ENCODE measurements at regions not wholly inside any gene's neighbourhood (a gene's known extent, or its start where the extent isn't known, plus 50 kb on each side); places are given as distances from the start of the nearest gene placed in this dataset.
"Not testable (repeated sequence)": the region's sequence is repeated elsewhere in the genome, so short reads cannot be mapped to it uniquely, and the experiment has no call there.

- ATAC-seq (ENCODE audit: low read depth in 2 of 2): no peak
- H3K27me3 Mint-ChIP-seq: peaks cover 19% of the 10 kb centered on the region
- Histone ChIP-seq H3K27ac (ENCODE audit: insufficient read depth, low read length, poor library complexity, severe bottlenecking) (no peak overlapping the region), H3K4me3 (ENCODE audit: low read depth, low read length) (no peak overlapping the region), H3K9me3 (ENCODE audit: control insufficient read depth in 2 of 2, low read length in 2 of 2) (no peaks in the 10 kb centered on the region), H3K36me3 (ENCODE audit: control insufficient read depth, insufficient read depth, low read length) (no peaks in the 10 kb centered on the region), H3K27me3 (ENCODE audit: control insufficient read depth, insufficient read depth, low read length) (no peaks in the 10 kb centered on the region), H3K4me1 (ENCODE audit: control insufficient read depth, insufficient read depth, low read length, poor library complexity, severe bottlenecking) (no peaks in the 10 kb centered on the region)
- H3K9me3 Mint-ChIP-seq: peaks cover 0 to 2% (median 0%) of the 10 kb centered on the region in 7 donors
- H3K4me1 Mint-ChIP-seq: no peaks in the 10 kb centered on the region
- DNase-seq: no peak
- H3K27ac Mint-ChIP-seq: no peak overlapping the region
- H3K36me3 Mint-ChIP-seq: no peaks in the 10 kb centered on the region
- H3K4me3 Mint-ChIP-seq: no peak overlapping the region
Observed at GRCh38 chr3:53426918-53427317, 67.5 kb upstream of the CACNA1D start.

- Histone ChIP-seq H3K4me3 (ENCODE audit: low read depth, low read length) (no peak overlapping the region), H3K27ac (ENCODE audit: insufficient read depth, low read length, poor library complexity, severe bottlenecking) (no peak overlapping the region), H3K27me3 (ENCODE audit: control insufficient read depth, insufficient read depth, low read length) (peaks cover 6% of the 10 kb centered on the region), H3K4me1 (ENCODE audit: control insufficient read depth, insufficient read depth, low read length, poor library complexity, severe bottlenecking) (no peaks in the 10 kb centered on the region), H3K36me3 (ENCODE audit: control insufficient read depth, insufficient read depth, low read length) (no peaks in the 10 kb centered on the region), H3K9me3 (ENCODE audit: control insufficient read depth in 2 of 2, low read length in 2 of 2) (no peaks in the 10 kb centered on the region)
- ATAC-seq (ENCODE audit: low read depth in 2 of 2): no peak
- H3K4me1 Mint-ChIP-seq: no peaks in the 10 kb centered on the region
- no peak for DNase-seq
- no peak overlapping the region for H3K27ac Mint-ChIP-seq
- peaks cover 19% of the 10 kb centered on the region for H3K27me3 Mint-ChIP-seq
- no peak overlapping the region for H3K4me3 Mint-ChIP-seq
- peaks cover 0 to 4% (median 0%) of the 10 kb centered on the region in 7 donors for H3K9me3 Mint-ChIP-seq
- H3K36me3 Mint-ChIP-seq: no peaks in the 10 kb centered on the region
Observed at GRCh38 chr3:53436828-53437227, 57.6 kb upstream of the CACNA1D start.

GRCh38 chr3:53442863-53443262 lies 51.5 kb upstream of the CACNA1D start:
- H3K9me3 ChIP-seq (ENCODE audit: control insufficient read depth in 2 of 2, low read length in 2 of 2); H3K4me3 Mint-ChIP-seq; H3K36me3 ChIP-seq (ENCODE audit: control insufficient read depth, insufficient read depth, low read length): not testable (repeated sequence)

More at GRCh38 chr3:53442863-53443262, 51.5 kb upstream of the CACNA1D start:
- H3K27me3 ChIP-seq (ENCODE audit: control insufficient read depth, insufficient read depth, low read length); H3K36me3 Mint-ChIP-seq; H3K9me3 Mint-ChIP-seq; H3K27ac ChIP-seq (ENCODE audit: insufficient read depth, low read length, poor library complexity, severe bottlenecking); H3K4me1 ChIP-seq (ENCODE audit: control insufficient read depth, insufficient read depth, low read length, poor library complexity, severe bottlenecking); H3K4me3 ChIP-seq (ENCODE audit: low read depth, low read length); DNase-seq; ATAC-seq (ENCODE audit: low read depth in 2 of 2); H3K27ac Mint-ChIP-seq; H3K4me1 Mint-ChIP-seq: not testable (repeated sequence)
- peaks cover 18% of the 10 kb centered on the region for H3K27me3 Mint-ChIP-seq
